ENCODE measurements at regions not wholly inside any gene's neighbourhood (a gene's known extent, or its start where the extent isn't known, plus 50 kb on each side); places are given as distances from the start of the nearest gene placed in this dataset.

DNA sequence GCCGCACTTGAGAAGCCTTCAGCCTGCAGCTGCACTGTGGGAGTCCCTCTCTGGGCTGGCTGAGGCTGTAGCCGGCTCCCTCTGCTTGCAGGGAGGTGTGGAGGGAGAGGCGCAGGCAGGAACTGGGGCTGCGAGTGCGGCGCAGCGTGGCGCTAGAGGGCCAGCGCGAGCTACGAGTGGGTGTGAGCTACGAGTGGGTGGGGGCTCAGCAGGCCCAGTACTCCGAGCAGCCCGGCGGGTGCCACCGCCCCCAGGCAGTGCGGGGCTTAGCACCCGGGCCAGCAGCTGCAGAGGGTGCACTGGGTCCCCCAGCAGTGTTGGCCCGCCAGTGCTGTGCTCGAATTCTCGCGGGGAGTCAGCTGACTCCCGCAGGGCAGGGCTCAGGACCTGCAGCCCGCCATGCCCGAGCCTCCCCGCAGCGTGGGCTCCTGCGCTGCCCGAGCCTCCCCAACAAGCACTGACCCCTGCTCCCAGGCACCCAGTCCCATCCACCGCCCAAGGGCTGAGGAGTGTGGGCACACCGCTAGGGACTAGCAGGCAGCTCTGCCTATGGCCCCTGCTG is 1620.1 kb downstream of the BRINP3 start:
- H3K36me3 ChIP-seq (ENCODE audit: insufficient read depth, low read length) = no peaks in the 10 kb centered on the region
- no peaks in the 10 kb centered on the region for H3K9me3 ChIP-seq (ENCODE audit: low read length)
- no peak overlapping the region for H2AFZ ChIP-seq (ENCODE audit: low read depth, low read length)
- H3K27me3 ChIP-seq (ENCODE audit: insufficient read depth, low read length) = no peaks in the 10 kb centered on the region
- H3K4me1 ChIP-seq (ENCODE audit: insufficient read depth, low read length) = no peaks in the 10 kb centered on the region
- H3K4me3 ChIP-seq (ENCODE audit: low read length) = no peak overlapping the region

DNA sequence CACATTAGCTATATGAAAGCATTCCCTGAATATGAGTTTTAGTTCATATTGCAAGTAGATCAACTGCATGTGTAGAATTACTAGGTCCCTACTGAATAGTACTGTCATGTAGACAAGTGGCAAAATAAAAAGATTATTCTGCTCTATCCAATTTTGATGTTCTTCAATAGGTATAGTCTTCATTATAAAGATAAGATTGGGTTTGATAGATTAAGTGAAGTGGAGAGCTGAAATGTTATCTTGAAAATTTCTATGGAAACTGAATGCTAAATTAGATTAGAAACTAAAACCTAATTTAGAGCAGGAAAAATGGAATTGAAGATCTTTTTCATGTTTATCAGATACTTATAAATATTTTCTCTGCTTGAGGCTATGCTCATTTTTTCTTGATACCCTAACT is 1610.0 kb downstream of the BRINP3 start:
- Histone ChIP-seq H3K4me1 (ENCODE audit: insufficient read depth, low read length) (no peaks in the 10 kb centered on the region), H2AFZ (ENCODE audit: low read depth, low read length) (no peak overlapping the region), H3K4me3 (ENCODE audit: low read length) (no peak overlapping the region), H3K9me3 (ENCODE audit: low read length) (no peaks in the 10 kb centered on the region), H3K36me3 (ENCODE audit: insufficient read depth, low read length) (no peaks in the 10 kb centered on the region), H3K27me3 (ENCODE audit: insufficient read depth, low read length) (no peaks in the 10 kb centered on the region)

DNA sequence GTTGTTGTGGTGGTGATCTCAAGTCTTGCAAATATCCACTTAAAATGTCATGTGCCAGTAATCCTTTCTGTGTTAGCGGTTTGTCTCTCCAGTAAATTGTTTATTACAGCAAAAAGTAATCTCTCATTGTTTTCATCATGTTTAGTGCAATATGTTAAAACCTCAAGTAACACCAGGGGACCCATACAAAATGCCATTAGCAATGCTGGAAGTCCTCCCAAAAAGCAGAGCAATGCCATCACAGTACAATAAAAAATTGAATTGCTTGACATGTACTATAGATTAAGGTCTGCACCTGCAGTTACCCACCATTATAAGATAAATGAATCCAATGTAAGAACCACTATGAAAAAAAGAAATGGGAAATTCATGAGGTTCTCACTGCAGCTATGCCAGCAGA is 1606.5 kb downstream of the BRINP3 start:
- Histone ChIP-seq H3K27me3 (ENCODE audit: insufficient read depth, low read length) (no peaks in the 10 kb centered on the region), H3K9me3 (ENCODE audit: low read length) (no peaks in the 10 kb centered on the region), H3K4me1 (ENCODE audit: insufficient read depth, low read length) (no peaks in the 10 kb centered on the region), H2AFZ (ENCODE audit: low read depth, low read length) (no peak overlapping the region), H3K4me3 (ENCODE audit: low read length) (no peak overlapping the region), H3K36me3 (ENCODE audit: insufficient read depth, low read length) (no peaks in the 10 kb centered on the region)

DNA sequence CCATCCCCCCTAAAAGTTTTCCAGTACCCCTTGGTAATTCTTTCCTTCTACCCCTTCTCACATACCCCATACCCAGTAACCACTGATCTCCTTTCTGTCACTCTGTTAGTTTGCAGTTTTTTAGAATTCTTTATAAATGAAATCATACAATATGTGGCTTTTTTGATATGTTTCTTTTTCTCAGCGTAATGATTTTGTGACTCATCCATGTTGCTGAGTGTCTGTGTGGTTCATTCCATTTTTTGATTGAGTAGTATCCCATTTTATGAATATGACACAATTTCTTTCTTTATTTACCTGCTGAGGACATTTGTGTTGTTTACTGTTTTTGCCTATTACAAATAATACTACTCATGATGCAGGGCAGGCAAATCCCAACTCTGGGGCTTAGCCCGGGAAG is 1605.3 kb downstream of the BRINP3 start:
- Histone ChIP-seq H3K4me3 (ENCODE audit: low read length) (no peak overlapping the region), H2AFZ (ENCODE audit: low read depth, low read length) (no peak overlapping the region), H3K4me1 (ENCODE audit: insufficient read depth, low read length) (no peaks in the 10 kb centered on the region), H3K27me3 (ENCODE audit: insufficient read depth, low read length) (no peaks in the 10 kb centered on the region), H3K36me3 (ENCODE audit: insufficient read depth, low read length) (no peaks in the 10 kb centered on the region), H3K9me3 (ENCODE audit: low read length) (no peaks in the 10 kb centered on the region)

DNA sequence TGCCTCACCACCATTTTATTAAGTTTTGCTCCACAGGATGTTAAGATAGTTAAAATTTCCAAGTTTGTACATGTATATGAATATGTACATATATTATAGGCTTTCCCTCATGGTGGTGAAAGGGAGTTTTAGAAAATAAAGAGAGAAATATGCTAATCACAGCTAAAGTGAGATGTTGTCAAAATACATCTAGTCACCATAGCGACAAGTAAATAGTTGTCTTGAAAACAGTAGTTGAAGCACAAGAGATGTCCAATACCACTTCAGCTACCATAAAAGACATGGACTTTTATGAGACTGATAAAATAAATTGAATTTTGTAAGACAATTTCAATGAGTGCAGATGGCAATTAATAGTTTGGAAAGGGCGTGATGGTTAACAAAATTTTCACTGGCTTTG is 1600.0 kb downstream of the BRINP3 start:
- Histone ChIP-seq H3K4me3 (ENCODE audit: low read length) (no peak overlapping the region), H3K27me3 (ENCODE audit: insufficient read depth, low read length) (no peaks in the 10 kb centered on the region), H3K36me3 (ENCODE audit: insufficient read depth, low read length) (no peaks in the 10 kb centered on the region), H3K9me3 (ENCODE audit: low read length) (no peaks in the 10 kb centered on the region), H3K4me1 (ENCODE audit: insufficient read depth, low read length) (peaks cover 4% of the 10 kb centered on the region), H2AFZ (ENCODE audit: low read depth, low read length) (peak overlapping the region; percentile 69)

DNA sequence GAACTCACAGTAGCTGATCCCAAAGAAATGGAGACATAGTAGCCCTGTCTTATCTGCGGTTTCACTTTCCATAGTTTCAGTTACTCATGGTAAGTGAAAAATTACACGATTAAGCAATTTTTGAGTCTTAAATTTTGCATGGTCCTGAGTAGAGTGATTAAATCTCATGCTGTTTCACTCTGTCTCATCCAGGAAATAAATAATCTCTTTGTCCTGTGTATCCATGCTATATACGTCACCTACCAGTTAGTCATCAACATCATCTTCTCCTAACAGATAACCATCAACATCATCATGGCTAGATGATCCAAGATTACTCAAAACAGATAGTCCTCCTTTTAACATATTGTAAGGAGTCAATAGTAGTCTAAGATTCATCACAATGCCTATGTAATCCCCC is 1589.3 kb downstream of the BRINP3 start:
- H3K36me3 ChIP-seq (ENCODE audit: insufficient read depth, low read length) = no peaks in the 10 kb centered on the region
- H3K9me3 ChIP-seq (ENCODE audit: low read length) = no peaks in the 10 kb centered on the region
- no peak overlapping the region for H3K4me3 ChIP-seq (ENCODE audit: low read length)
- no peaks in the 10 kb centered on the region for H3K27me3 ChIP-seq (ENCODE audit: insufficient read depth, low read length)
- no peak overlapping the region for H2AFZ ChIP-seq (ENCODE audit: low read depth, low read length)
- no peaks in the 10 kb centered on the region for H3K4me1 ChIP-seq (ENCODE audit: insufficient read depth, low read length)

DNA sequence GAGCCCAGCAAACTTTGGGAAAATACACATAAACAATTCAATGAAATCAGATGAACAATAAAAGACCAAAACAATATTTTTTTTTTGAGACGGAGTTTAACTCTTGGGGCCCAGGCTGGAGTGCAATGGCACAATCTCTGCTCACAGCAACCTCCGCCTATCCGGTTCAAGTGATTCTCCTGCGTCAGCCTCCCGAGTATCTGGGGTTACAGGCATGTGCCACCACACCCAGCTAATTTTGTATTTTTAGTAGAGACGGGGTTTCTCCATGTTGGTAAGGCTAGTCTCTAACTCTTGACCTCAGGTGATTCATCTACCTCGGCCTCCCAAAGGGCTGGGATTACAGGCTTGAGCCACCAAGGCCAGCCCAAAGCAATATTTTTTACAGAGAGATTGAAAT is 1588.5 kb downstream of the BRINP3 start:
- H3K9me3 ChIP-seq (ENCODE audit: low read length) = no peaks in the 10 kb centered on the region
- no peak overlapping the region for H3K4me3 ChIP-seq (ENCODE audit: low read length)
- no peaks in the 10 kb centered on the region for H3K36me3 ChIP-seq (ENCODE audit: insufficient read depth, low read length)
- H3K4me1 ChIP-seq (ENCODE audit: insufficient read depth, low read length) = no peaks in the 10 kb centered on the region
- H2AFZ ChIP-seq (ENCODE audit: low read depth, low read length) = no peak overlapping the region
- no peaks in the 10 kb centered on the region for H3K27me3 ChIP-seq (ENCODE audit: insufficient read depth, low read length)

DNA sequence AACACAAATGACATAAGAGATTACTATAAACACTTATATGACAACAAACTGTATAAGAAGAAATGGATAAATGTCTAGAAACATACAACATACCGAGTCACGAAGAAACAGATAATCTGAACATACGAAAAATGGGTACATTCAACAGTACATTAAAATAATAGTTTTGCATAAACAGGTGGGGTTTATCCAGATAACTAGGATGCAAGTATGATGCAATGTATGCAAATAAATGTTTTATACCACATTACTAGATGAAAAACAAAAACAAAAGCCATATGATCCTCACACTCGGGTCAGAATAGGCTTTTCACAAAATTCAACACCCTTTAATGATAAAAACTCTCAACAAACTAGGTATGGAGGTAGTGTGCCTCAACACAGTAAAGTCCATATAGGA is 1585.7 kb downstream of the BRINP3 start:
- no peaks in the 10 kb centered on the region for H3K36me3 ChIP-seq (ENCODE audit: insufficient read depth, low read length)
- no peaks in the 10 kb centered on the region for H3K9me3 ChIP-seq (ENCODE audit: low read length)
- no peak overlapping the region for H3K4me3 ChIP-seq (ENCODE audit: low read length)
- H3K4me1 ChIP-seq (ENCODE audit: insufficient read depth, low read length) = no peaks in the 10 kb centered on the region
- H3K27me3 ChIP-seq (ENCODE audit: insufficient read depth, low read length) = no peaks in the 10 kb centered on the region
- no peak overlapping the region for H2AFZ ChIP-seq (ENCODE audit: low read depth, low read length)

DNA sequence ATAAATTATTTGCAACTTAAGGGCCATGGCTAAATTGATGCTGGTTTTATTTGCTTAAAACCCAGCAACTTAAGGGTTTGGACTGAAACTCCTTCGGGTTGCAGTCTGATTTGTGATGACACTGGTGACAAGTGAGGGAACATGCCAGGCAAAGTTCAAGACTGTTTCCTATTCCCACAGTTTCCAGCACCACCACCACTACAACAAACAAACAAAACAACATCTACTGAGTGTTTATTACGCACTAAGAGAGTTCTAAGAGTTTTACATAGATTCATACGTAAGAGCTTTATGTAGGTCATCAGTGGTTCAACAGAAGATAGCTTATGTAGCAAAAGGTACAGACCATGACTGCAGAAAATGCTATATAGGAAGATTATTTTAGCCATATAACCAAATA is 1582.1 kb downstream of the BRINP3 start:
- Histone ChIP-seq H3K4me3 (ENCODE audit: low read length) (no peak overlapping the region), H3K4me1 (ENCODE audit: insufficient read depth, low read length) (no peaks in the 10 kb centered on the region), H3K36me3 (ENCODE audit: insufficient read depth, low read length) (no peaks in the 10 kb centered on the region), H2AFZ (ENCODE audit: low read depth, low read length) (no peak overlapping the region), H3K27me3 (ENCODE audit: insufficient read depth, low read length) (no peaks in the 10 kb centered on the region), H3K9me3 (ENCODE audit: low read length) (no peaks in the 10 kb centered on the region)

DNA sequence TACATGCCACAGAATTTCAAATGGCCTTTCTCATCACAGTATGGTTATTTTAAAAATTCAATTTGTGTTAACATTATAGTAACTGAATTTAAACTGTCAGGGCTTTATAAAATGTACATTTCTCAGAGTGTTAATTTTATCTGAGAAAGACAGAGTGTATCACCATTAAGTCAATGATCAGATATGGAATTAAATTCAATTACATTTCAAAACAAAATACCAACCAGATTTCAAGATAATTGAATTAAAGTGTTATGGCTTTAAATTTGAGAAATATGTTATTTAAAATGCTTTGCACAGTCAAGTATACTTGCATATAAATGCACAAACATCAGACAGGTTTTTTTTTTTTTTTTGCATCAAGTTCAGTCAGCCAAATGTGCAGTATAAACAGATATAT is 1574.4 kb downstream of the BRINP3 start:
- H2AFZ ChIP-seq (ENCODE audit: low read depth, low read length) = no peak overlapping the region
- H3K4me1 ChIP-seq (ENCODE audit: insufficient read depth, low read length) = no peaks in the 10 kb centered on the region
- no peaks in the 10 kb centered on the region for H3K9me3 ChIP-seq (ENCODE audit: low read length)
- H3K4me3 ChIP-seq (ENCODE audit: low read length) = no peak overlapping the region
- H3K27me3 ChIP-seq (ENCODE audit: insufficient read depth, low read length) = no peaks in the 10 kb centered on the region
- no peaks in the 10 kb centered on the region for H3K36me3 ChIP-seq (ENCODE audit: insufficient read depth, low read length)

DNA sequence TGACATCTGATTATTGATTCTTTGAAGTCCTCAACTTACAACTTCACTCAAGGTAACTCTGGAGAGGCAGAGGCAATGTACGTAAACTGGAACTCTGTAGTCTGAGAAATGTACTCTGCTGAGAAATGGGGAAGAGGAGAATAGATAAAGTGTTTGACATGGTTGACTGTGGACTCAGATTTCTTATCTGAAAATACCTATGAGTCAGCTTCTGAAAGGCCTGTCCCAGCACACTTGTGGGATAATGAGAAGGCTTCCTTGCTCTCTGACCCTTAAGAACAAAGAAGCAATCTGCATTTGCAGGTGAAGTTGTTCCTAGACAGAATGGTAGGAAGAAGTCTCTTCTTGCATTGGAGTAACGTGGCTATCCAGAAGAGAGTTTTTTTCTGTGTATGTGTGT is 1573.5 kb downstream of the BRINP3 start:
- Histone ChIP-seq H2AFZ (ENCODE audit: low read depth, low read length) (peak overlapping the region; percentile 54), H3K4me1 (ENCODE audit: insufficient read depth, low read length) (no peaks in the 10 kb centered on the region), H3K27me3 (ENCODE audit: insufficient read depth, low read length) (no peaks in the 10 kb centered on the region), H3K36me3 (ENCODE audit: insufficient read depth, low read length) (no peaks in the 10 kb centered on the region), H3K9me3 (ENCODE audit: low read length) (no peaks in the 10 kb centered on the region), H3K4me3 (ENCODE audit: low read length) (no peak overlapping the region)

DNA sequence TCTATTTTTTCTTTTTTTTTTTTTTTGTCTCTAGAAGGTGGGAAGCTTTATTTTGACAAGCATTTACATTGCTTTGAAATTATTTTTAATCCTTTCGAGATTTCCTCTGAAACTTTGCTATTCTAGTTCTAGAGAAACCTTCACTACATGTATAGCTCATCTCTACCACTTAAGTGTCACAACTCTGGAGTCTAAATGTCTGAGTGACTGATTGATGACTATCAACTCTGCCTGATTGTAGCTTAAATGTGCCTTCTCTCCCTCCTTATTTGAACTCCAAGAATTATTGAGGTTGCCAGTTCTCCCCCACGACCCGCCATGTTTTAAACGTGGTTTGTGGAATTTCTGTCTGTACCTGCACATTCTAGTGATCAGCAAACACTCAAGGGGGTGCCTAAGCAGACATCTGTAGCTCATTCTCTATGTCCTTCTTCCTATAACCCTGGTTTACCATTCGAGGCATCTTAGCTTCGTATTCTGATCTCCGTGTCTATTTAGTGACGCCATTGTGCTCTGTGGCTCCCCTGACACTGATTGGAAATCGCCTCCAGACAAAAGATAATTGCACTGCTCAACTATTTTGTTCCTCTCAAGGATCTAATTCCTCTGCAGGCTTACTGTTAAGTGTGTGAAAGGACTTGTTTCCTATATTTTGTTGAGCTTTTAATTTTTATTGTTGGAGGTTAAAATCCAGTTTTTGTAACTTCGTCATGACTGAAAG is 1570.6 kb downstream of the BRINP3 start:
- Histone ChIP-seq H2AFZ (ENCODE audit: low read depth, low read length) (no peak overlapping the region), H3K4me3 (ENCODE audit: low read length) (no peak overlapping the region), H3K36me3 (ENCODE audit: insufficient read depth, low read length) (no peaks in the 10 kb centered on the region), H3K4me1 (ENCODE audit: insufficient read depth, low read length) (no peaks in the 10 kb centered on the region), H3K27me3 (ENCODE audit: insufficient read depth, low read length) (no peaks in the 10 kb centered on the region), H3K9me3 (ENCODE audit: low read length) (no peaks in the 10 kb centered on the region)

DNA sequence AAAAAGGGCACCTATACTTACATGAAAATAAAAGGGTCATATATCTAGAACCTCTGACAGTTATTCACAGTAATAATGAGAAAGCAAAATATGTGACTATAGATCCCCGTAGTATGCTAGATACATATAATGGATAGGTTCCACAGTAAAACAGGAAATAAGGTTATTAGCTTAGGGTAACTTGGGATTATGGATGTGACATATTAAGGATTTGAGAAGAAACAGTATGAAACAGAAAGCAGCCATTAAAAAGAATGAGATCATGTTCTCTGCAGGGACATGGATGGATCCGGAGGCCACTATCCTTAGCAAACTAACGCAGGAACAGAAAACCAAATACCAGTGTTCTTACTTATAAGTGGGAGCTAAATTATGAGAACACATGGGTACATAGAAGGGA is 1547.3 kb downstream of the BRINP3 start:
- Histone ChIP-seq H3K9me3 (ENCODE audit: low read length) (no peaks in the 10 kb centered on the region), H3K4me1 (ENCODE audit: insufficient read depth, low read length) (peaks cover 3% of the 10 kb centered on the region), H3K36me3 (ENCODE audit: insufficient read depth, low read length) (no peaks in the 10 kb centered on the region), H3K27me3 (ENCODE audit: insufficient read depth, low read length) (no peaks in the 10 kb centered on the region), H2AFZ (ENCODE audit: low read depth, low read length) (no peak overlapping the region), H3K4me3 (ENCODE audit: low read length) (no peak overlapping the region)

DNA sequence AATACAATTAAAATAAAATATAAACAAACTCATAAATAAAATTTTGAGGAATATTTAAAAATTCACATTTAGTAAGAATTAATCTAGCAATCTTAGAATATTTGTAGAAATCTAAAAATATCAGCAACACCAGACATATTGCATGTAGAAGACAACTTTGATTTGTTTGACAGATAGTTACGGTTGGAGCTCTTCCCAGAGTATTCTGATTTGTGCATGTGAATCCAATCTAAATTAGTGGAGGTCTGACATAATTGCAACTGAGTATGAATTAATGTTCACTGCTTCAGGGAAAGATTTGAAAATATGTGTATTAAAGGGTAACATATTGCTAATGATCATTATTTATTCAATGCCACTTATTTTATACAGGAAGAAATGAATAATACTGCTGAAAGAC is 1546.2 kb downstream of the BRINP3 start:
- Histone ChIP-seq H3K36me3 (ENCODE audit: insufficient read depth, low read length) (no peaks in the 10 kb centered on the region), H3K27me3 (ENCODE audit: insufficient read depth, low read length) (no peaks in the 10 kb centered on the region), H2AFZ (ENCODE audit: low read depth, low read length) (no peak overlapping the region), H3K4me1 (ENCODE audit: insufficient read depth, low read length) (peaks cover 3% of the 10 kb centered on the region), H3K9me3 (ENCODE audit: low read length) (no peaks in the 10 kb centered on the region), H3K4me3 (ENCODE audit: low read length) (no peak overlapping the region)

All from neuron (in vitro differentiated cells).